ENCODE measurements at regions not wholly inside any gene's neighbourhood (a gene's known extent, or its start where the extent isn't known, plus 50 kb on each side); places are given as distances from the start of the nearest gene placed in this dataset.

DNA sequence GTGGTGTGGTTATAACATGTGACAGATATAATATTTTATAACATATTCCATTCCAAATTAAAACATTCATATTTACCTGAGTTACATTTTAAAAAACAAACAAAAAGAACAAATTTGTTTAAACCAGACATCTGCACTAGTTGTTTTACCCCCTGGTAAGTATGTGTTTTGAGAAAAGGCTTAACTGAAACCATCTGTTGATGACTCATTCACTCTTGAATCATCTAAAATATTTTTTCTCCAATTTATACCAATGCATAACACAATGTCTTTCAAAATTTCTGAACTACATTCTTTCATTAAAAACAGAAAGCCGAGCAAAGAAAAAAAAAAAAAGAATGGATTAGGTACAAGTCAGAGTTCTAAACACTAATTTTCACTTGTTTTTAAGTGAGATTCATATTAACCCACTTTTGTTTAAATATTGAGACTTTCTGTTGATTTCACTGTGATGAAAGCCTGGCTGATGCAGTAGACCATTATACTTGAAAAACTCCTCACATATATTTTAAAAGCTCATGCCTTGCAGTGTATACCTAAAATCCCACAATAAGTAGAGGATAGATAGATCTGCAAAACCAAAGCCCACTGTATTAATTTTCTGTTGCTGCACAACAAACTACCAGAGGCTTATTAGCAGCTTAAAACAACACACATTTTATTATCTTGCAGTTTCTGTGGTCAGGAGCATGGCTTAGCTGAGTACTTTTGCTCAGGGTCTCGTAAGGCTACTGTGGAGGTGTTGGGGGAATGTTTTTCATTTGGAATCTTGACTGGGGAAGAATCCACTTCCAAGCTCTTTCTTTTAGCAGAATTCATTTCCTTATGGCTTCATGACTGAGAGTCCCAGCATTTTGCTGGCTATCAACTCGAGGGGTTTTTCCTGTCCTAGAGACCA is 221.5 kb downstream of the PCDH18 start:
- ChIA-PET CTCF (no interaction called here), POLR2A (no interaction called here)
- TF ChIP-seq, protein P1, sequence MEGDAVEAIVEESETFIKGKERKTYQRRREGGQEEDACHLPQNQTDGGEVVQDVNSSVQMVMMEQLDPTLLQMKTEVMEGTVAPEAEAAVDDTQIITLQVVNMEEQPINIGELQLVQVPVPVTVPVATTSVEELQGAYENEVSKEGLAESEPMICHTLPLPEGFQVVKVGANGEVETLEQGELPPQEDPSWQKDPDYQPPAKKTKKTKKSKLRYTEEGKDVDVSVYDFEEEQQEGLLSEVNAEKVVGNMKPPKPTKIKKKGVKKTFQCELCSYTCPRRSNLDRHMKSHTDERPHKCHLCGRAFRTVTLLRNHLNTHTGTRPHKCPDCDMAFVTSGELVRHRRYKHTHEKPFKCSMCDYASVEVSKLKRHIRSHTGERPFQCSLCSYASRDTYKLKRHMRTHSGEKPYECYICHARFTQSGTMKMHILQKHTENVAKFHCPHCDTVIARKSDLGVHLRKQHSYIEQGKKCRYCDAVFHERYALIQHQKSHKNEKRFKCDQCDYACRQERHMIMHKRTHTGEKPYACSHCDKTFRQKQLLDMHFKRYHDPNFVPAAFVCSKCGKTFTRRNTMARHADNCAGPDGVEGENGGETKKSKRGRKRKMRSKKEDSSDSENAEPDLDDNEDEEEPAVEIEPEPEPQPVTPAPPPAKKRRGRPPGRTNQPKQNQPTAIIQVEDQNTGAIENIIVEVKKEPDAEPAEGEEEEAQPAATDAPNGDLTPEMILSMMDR (IDR thresholded peaks at IDR 0.05; ENCODE audit: control extremely low read depth, extremely low read depth, low read depth, missing control alignments) = no peak
- no peak for DNase-seq (ENCODE audit: extremely low spot score)

DNA sequence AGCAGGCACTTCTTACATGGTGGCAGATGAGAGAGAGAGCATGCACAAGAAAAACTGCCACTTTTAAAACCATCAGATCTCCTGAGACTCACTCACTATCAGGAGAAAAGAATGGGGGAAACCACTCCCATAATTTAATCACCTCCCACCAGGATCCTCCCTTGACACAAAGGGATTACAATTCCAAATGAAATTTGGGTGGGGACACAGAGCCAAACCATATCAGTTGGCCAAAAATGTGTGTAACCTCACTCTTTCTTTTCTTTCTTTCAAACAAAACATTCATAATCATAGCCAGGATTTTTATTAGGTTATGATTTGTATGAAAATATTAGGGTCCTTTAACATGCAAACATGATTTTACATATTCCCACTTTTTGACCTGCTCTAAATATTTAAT is 222.1 kb downstream of the PCDH18 start:
- POLR2A ChIA-PET = no interaction called here
- CTCF ChIA-PET = no interaction called here
- no peak for DNase-seq (ENCODE audit: extremely low spot score)
- TF ChIP-seq, protein P1 (IDR thresholded peaks at IDR 0.05; ENCODE audit: control extremely low read depth, extremely low read depth, low read depth, missing control alignments) = no peak

DNA sequence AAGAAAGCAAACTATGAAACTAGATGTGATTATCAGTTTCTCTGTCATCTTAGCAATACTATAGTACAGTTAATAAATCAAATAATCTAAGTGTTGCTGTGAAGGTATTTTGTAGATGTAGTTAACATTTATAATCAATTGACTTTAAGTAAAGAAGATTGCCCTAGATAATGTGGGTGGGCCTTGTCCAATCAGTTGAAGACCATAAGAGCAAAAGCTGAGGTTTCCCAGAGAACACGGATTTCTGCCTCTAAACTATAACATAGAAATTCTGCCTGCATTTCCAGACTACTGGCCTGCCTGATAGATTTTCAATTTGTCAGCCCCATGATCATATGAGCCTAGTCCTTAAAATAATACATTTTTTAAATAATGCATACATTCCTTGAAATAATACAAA is 222.9 kb downstream of the PCDH18 start:
- ChIA-PET POLR2A (no interaction called here), CTCF (no interaction called here)
- no peak for DNase-seq (ENCODE audit: extremely low spot score)
- TF ChIP-seq, protein P1 (IDR thresholded peaks at IDR 0.05; ENCODE audit: control extremely low read depth, extremely low read depth, low read depth, missing control alignments) = no peak

DNA sequence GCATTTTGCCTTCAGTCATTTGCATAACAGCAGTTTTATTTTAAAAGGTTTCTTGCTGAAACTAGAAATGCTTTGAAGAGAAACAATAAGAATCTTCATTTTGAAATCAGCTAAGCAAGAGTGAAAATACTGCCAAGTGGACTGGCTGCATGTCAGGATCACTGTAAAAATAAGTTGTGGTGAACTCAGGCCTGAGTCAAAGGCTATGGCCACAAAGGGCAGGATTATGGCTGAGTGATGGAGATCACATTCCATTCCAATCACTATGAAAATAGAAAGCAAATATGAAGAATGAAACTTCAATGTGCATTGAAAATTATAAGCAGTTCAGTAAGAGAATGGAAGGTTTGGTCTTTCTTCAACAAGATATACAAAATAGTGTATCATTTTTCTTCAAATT is 224.5 kb downstream of the PCDH18 start:
- ChIA-PET CTCF (interaction anchor here (1.8 to 2.2 kb wide), 2 partner anchors 10 kb away, joined by 4 to 6 read pairs; no protein-coding TSS in a partner anchor), POLR2A (no interaction called here)
- TF ChIP-seq, protein P1 (IDR thresholded peaks at IDR 0.05; ENCODE audit: control extremely low read depth, extremely low read depth, low read depth, missing control alignments) = no peak
- no peak for DNase-seq (ENCODE audit: extremely low spot score)

DNA sequence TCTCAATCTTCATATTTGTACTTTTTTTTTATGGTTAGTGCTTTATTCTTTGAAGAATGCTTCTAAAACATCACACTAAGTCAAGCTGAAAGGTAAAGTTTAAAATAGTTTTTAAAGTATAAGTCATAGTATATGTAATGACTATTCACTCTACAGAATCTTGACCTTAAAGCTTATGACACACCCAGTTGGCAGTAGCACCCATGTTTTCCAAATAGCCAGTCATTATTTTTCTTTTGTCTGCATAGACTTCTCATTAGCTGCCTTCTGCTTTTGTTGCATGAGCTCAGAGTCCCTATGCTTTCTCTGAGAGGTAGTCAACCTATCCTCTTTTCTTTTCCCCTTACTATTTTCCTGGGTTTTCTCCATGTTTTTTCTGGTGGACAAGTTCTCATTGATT is 231.5 kb downstream of the PCDH18 start:
- CTCF ChIA-PET = interaction anchor here (1.2 kb wide), 1 partner anchor 10 kb away, joined by 7 read pairs; no protein-coding TSS in a partner anchor

DNA sequence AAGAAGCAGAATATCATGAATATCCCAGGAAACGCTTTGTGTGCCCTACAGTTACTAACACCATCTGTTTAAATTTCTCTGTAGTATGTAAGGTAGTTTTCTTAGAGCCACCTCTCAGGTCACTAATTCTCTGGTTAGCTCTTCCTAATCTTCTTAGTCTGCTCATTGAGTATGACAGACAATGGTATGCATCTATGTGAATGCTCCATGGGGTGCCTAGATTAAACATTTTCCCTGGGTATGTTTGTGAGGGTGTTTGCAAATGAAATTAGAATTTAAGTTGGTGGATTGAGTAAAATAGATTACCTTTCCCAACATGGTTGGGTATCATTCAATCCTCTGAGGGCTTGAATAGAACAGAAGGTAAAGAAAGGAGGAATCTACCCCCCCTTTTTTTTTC is 233.0 kb downstream of the PCDH18 start:
- no peak for DNase-seq (ENCODE audit: extremely low spot score)
- CTCF ChIA-PET = interaction anchor here (2.4 kb wide), 1 partner anchor 8 kb away, joined by 6 read pairs; no protein-coding TSS in a partner anchor
- POLR2A ChIA-PET = no interaction called here
- TF ChIP-seq, protein P1 (IDR thresholded peaks at IDR 0.05; ENCODE audit: control extremely low read depth, extremely low read depth, low read depth, missing control alignments) = no peak

More for the DNA sequence above, 231.5 kb downstream of the PCDH18 start:
- POLR2A ChIA-PET = no interaction called here
- TF ChIP-seq, protein P1 (IDR thresholded peaks at IDR 0.05; ENCODE audit: control extremely low read depth, extremely low read depth, low read depth, missing control alignments) = no peak
- no peak for DNase-seq (ENCODE audit: extremely low spot score)

Data from GM10248 (cell line).